DND-41 (cell line): ENCODE measurements at regions not wholly inside any gene's neighbourhood (a gene's known extent, or its start where the extent isn't known, plus 50 kb on each side); places are given as distances from the start of the nearest gene placed in this dataset.

Experiments used
- ATAC-seq: fragments of 200-7000 bp; cut with Tn5 transposase; 3 replicates; pipeline ENCODE4 v1.9.1; 2021; ENCODE audit warnings: low read depth; ENCODE audit not compliant: insufficient read depth
- DNase-seq: peaks from one replicate; pipeline ENCODE4 v3.0.0-alpha.2; 2020
- H2AFZ ChIP-seq: 2 replicates; pipeline ENCODE4 v1.6.0; 2012; ENCODE audit warnings: low read depth, low read length
- H3K27ac ChIP-seq: 2 replicates; pipeline ENCODE4 v1.5.1; 2012; ENCODE audit warnings: low read length, inconsistent platforms
- H3K27me3 ChIP-seq: fragments of 200-600 bp; sonication (generic); 2 replicates; pipeline ENCODE4 v1.6.0; 2012; ENCODE audit warnings: low read length, mild to moderate bottlenecking, inconsistent platforms; ENCODE audit not compliant: insufficient read depth, poor library complexity
- H3K36me3 ChIP-seq: 2 replicates; pipeline ENCODE4 v1.5.1; 2012; ENCODE audit warnings: low read length, inconsistent platforms; ENCODE audit not compliant: insufficient read depth
- H3K4me1 ChIP-seq: 2 replicates; pipeline ENCODE4 v1.5.1; 2012; ENCODE audit warnings: mild to moderate bottlenecking, low read length; ENCODE audit not compliant: insufficient read depth
- H3K4me2 ChIP-seq: 2 replicates; pipeline ENCODE4 v1.6.0; 2012; ENCODE audit warnings: mild to moderate bottlenecking, moderate library complexity, low read length, inconsistent platforms; ENCODE audit not compliant: insufficient read depth
- H3K4me3 ChIP-seq, 2 experiments: fragments of 200-600 bp in 1 of 2; shearing (Covaris generic) in 1 of 2; 2 replicates each; pipeline ENCODE4 v1.5.1; 2012 to 2016; ENCODE audit warnings: inconsistent platforms in 2 of 2, low read length in 2 of 2, mild to moderate bottlenecking in 2 of 2, low read depth in 1 of 2, moderate library complexity in 1 of 2
- H3K79me2 ChIP-seq: 2 replicates; pipeline ENCODE4 v1.6.0; 2012; ENCODE audit warnings: low read length, inconsistent platforms; ENCODE audit not compliant: insufficient read depth
- H3K9ac ChIP-seq: 2 replicates; pipeline ENCODE4 v1.6.0; 2012; ENCODE audit warnings: low read depth, mild to moderate bottlenecking, inconsistent platforms, low read length, moderate library complexity
- H3K9me3 ChIP-seq: 2 replicates; pipeline ENCODE4 v1.5.1; 2012; ENCODE audit warnings: low read length, moderate library complexity, mild to moderate bottlenecking, inconsistent platforms; ENCODE audit not compliant: insufficient read depth, severe bottlenecking
- H4K20me1 ChIP-seq: 2 replicates; pipeline ENCODE4 v1.6.0; 2012; ENCODE audit warnings: low read length; ENCODE audit not compliant: insufficient read depth
- CTCF ChIP-seq: IDR thresholded peaks from 2 replicates; pipeline ENCODE4 v1.5.1; 2012; ENCODE audit warnings: borderline replicate concordance, low read length, moderate library complexity, mild to moderate bottlenecking; ENCODE audit not compliant: poor library complexity, severe bottlenecking; ENCODE audit errors: extremely low read depth
- EZH2 ChIP-seq: IDR thresholded peaks from 3 replicates; pipeline ENCODE4 v1.6.1; 2012; ENCODE audit warnings: borderline replicate concordance, low read depth, mild to moderate bottlenecking, moderate library complexity, low read length, inconsistent platforms; ENCODE audit not compliant: severe bottlenecking

DNA sequence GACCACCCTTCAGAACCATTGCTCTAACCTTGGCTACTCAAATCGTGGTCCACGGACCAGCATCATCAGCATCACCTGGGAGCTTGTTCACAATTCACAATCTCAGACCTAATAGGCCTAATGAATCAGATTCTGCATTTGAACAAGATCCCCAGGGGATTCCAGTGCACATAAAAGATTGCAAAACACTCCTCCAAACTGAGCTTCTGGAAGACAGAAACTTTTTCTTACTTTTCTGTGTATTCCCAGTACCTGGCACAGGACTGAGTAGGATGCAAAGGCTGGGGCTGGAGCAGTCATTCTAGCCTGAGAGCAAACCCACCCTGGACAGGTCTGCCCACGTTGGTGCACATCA, 115.1 kb upstream of the COPS8 start:
- no peak for TF ChIP-seq EZH2
- no peak for TF ChIP-seq CTCF

GRCh38 chr2:236971131-236971821, 114.4 kb upstream of the COPS8 start:
- no peak for DNase-seq
- ATAC-seq, result no peak
- Histone ChIP-seq H3K27me3 (peaks cover 19% of the 10 kb centered on the region), H3K79me2 (no peaks in the 10 kb centered on the region), H3K9me3 (no peaks in the 10 kb centered on the region), H4K20me1 (no peaks in the 10 kb centered on the region), H2AFZ (no peak overlapping the region), H3K27ac (no peak overlapping the region), H3K4me1 (peaks cover 13% of the 10 kb centered on the region; the same call in 1 of the 2 replicates), H3K36me3 (no peaks in the 10 kb centered on the region), H3K4me3 (no peak overlapping the region), H3K9ac (no peak overlapping the region), H3K4me2 (no peak overlapping the region)
- no peak for TF ChIP-seq CTCF

More for the DNA sequence above, 115.1 kb upstream of the COPS8 start:
- Histone ChIP-seq H3K4me1 (peaks cover 13% of the 10 kb centered on the region; the same call in 1 of the 2 replicates), H3K27me3 (peaks cover 19% of the 10 kb centered on the region), H3K9me3 (no peaks in the 10 kb centered on the region), H3K4me2 (no peak overlapping the region), H3K36me3 (no peaks in the 10 kb centered on the region), H3K9ac (no peak overlapping the region), H3K27ac (no peak overlapping the region), H4K20me1 (no peaks in the 10 kb centered on the region), H3K79me2 (no peaks in the 10 kb centered on the region), H3K4me3 (no peak overlapping the region), H2AFZ (no peak overlapping the region)
- DNase-seq, result no peak
- no peak for ATAC-seq

DNA sequence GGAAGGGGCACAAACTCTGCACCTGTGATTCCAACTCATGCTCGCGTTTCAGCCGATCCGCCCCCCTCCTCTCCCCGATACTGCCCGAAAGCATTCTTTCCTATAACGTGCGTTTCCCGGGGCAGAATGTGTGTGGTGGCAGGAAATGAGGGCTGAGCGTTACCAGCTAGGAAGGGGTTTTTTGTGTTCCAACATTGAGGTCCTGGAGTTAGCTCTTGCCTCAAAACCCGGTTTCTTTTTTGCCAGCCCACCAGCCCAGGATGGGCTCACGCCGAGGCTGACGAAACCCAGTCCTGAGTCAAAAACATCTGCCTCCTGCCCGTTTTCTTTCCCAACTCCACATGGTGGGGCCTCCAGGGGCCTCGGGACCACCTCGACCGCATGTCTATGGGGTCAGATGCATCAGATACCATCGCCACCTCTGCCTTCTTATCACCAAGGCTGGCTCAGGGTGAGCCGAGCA, 113.7 kb upstream of the COPS8 start:
- Histone ChIP-seq H4K20me1 (no peaks in the 10 kb centered on the region), H3K36me3 (no peaks in the 10 kb centered on the region), H3K27ac (no peak overlapping the region), H3K79me2 (no peaks in the 10 kb centered on the region), H3K4me1 (peaks cover 13% of the 10 kb centered on the region; the same call in 1 of the 2 replicates), H3K9me3 (no peaks in the 10 kb centered on the region), H2AFZ (no peak overlapping the region), H3K4me2 (no peak overlapping the region), H3K9ac (no peak overlapping the region), H3K27me3 (peaks cover 25% of the 10 kb centered on the region), H3K4me3 (no peak overlapping the region)
- DNase-seq, result no peak
- no peak for TF ChIP-seq CTCF
- TF ChIP-seq EZH2, result no peak
- no peak for ATAC-seq
